ENCODE measurements at regions not wholly inside any gene's neighbourhood (a gene's known extent, or its start where the extent isn't known, plus 50 kb on each side); places are given as distances from the start of the nearest gene placed in this dataset.

DNA sequence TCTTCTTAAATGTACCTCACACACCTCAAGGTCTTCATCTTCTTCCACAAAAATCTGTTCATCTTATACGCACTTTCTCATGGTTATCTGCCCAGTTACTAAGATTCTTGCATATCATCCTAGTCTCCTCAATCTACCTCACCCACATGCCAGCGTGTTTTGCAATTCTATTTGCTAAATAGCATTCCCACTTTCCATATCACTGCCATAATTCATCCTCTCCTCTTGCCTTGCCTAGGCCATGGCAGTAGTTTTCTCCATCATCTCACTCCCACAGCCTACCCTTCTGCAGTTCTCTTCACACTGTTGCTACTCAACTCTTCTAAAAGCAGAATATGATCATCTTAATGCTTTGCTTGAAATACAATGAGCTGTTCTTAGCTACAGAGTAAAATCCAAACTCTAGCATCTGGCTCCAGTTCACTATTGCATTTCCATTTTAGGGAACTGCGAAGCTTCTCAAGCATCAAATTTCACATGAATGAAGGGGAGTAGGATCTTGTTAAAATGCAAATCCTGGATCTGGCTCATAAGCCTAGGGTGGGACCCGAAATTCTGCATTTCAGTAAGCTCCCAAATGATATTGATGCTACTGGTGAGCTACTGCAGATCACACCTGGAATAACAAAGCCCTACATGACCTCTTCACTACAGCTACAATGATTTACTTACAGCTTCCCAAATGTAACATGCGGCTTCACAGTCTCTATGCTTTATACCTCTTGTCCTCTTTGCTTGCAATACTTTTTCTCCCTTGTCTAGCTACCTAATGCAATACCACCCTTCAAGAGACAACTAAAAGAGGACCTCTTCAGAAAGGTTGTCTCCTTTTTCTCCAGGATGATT, 293.9 kb downstream of the SATB2 start:
- CTCF ChIA-PET, result no interaction called here
- intact Hi-C loops (cut with micrococcal nuclease; ENCODE audit: unreplicated experiment), result no loop called here
- no peak for DNase-seq

GRCh38 chr2:199160677-199161465, 296.9 kb downstream of the SATB2 start:
- H3K4me2 ChIP-seq, result peak overlapping the region; percentile 20
- POLR2A ChIA-PET (ENCODE audit: unreplicated experiment), result interaction anchor here (0.6 kb wide), 1 partner anchor 544 kb away, joined by 4 read pairs; no protein-coding TSS in a partner anchor
- BruUV-seq (replicated peaks), result no TSS peak
- 0 out of 2 replicates have a peak, but pooled peaks cover 5% of the 10 kb centered on the region for H3F3A ChIP-seq (ENCODE audit: insufficient read depth, low read depth)
- H3K27ac ChIP-seq, result peak overlapping the region; percentile 25; the same call in 1 of the 2 replicates
- TF ChIP-seq EZH2 (IDR thresholded peaks at IDR 0.05; ENCODE audit: low read depth) (no peak), CTCF (conservative IDR thresholded peaks at IDR 0.05) (no peak)
- no peaks in the 10 kb centered on the region for H3K27me3 ChIP-seq (ENCODE audit: insufficient read depth, low read depth)
- peak in 1 of 2 experiments; percentile 55 for DNase-seq
- H3K79me2 ChIP-seq (ENCODE audit: low read depth), result no peaks in the 10 kb centered on the region
- H4K20me1 ChIP-seq (ENCODE audit: insufficient read depth), result no peaks in the 10 kb centered on the region
- no peaks in the 10 kb centered on the region; the same call in 1 of the 2 replicates for H3K9me3 ChIP-seq (ENCODE audit: insufficient read depth, low read depth)
- peaks cover 19% of the 10 kb centered on the region for H3K4me1 ChIP-seq (replicated peaks; ENCODE audit: insufficient read depth)
- no peaks in the 10 kb centered on the region for H3K9me2 ChIP-seq (ENCODE audit: insufficient read depth)
- CTCF ChIA-PET, result no interaction called here
- intact Hi-C loops (cut with micrococcal nuclease; ENCODE audit: unreplicated experiment), result no loop called here
- no peak overlapping the region for H2AFZ ChIP-seq
- no peaks in the 10 kb centered on the region for H3K36me3 ChIP-seq (ENCODE audit: low read depth)
- no peak overlapping the region for H3K4me3 ChIP-seq

More for the DNA sequence above, 293.9 kb downstream of the SATB2 start:
- H3K4me2 ChIP-seq, result no peak overlapping the region
- H3K4me1 ChIP-seq (replicated peaks; ENCODE audit: insufficient read depth), result peaks cover 19% of the 10 kb centered on the region
- H3K79me2 ChIP-seq (ENCODE audit: low read depth), result no peaks in the 10 kb centered on the region
- BruUV-seq (replicated peaks), result no TSS peak
- TF ChIP-seq CTCF (conservative IDR thresholded peaks at IDR 0.05) (no peak), EZH2 (IDR thresholded peaks at IDR 0.05; ENCODE audit: low read depth) (no peak)
- POLR2A ChIA-PET (ENCODE audit: unreplicated experiment), result no interaction called here
- H3K27ac ChIP-seq, result no peak overlapping the region
- H3K36me3 ChIP-seq (ENCODE audit: low read depth), result no peaks in the 10 kb centered on the region
- H4K20me1 ChIP-seq (ENCODE audit: insufficient read depth), result no peaks in the 10 kb centered on the region
- H2AFZ ChIP-seq, result no peak overlapping the region
- 0 out of 2 replicates have a peak, but pooled peaks cover 5% of the 10 kb centered on the region for H3F3A ChIP-seq (ENCODE audit: insufficient read depth, low read depth)
- H3K9me3 ChIP-seq (ENCODE audit: insufficient read depth, low read depth), result no peaks in the 10 kb centered on the region
- no peaks in the 10 kb centered on the region for H3K27me3 ChIP-seq (ENCODE audit: insufficient read depth, low read depth)
- no peaks in the 10 kb centered on the region for H3K9me2 ChIP-seq (ENCODE audit: insufficient read depth)
- H3K4me3 ChIP-seq, result no peak overlapping the region

DNA sequence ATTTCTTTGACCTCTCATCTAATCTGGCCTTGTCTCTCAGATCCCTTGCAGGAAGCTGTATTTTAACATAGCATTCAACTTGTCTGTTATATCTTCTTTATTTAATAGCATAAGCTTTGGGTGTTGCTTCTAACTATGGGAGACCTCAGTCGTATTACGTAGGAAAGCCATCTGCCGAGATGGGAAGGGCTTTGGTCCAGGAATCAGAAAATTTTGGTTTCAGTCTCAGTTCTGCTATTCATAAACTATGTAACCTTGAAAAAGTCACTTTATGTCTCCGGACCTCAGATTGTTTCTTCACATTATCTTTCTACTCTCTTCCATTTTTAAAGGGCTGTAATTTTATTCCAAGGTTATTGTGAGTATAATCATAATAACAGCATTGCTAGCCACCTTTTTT, 297.7 kb downstream of the SATB2 start:
- H3K36me3 ChIP-seq (ENCODE audit: low read depth), result no peaks in the 10 kb centered on the region
- 0 out of 2 replicates have a peak, but pooled peaks cover 5% of the 10 kb centered on the region for H3F3A ChIP-seq (ENCODE audit: insufficient read depth, low read depth)
- H3K4me3 ChIP-seq, result no peak overlapping the region
- H3K4me1 ChIP-seq (replicated peaks; ENCODE audit: insufficient read depth), result peaks cover 19% of the 10 kb centered on the region
- TF ChIP-seq EZH2 (IDR thresholded peaks at IDR 0.05; ENCODE audit: low read depth) (no peak), CTCF (conservative IDR thresholded peaks at IDR 0.05) (no peak)
- H3K27ac ChIP-seq, result peak overlapping the region; percentile 25; the same call in 1 of the 2 replicates
- H4K20me1 ChIP-seq (ENCODE audit: insufficient read depth), result no peaks in the 10 kb centered on the region
- no peaks in the 10 kb centered on the region for H3K27me3 ChIP-seq (ENCODE audit: insufficient read depth, low read depth)
- DNase-seq, result no peak
- no peaks in the 10 kb centered on the region for H3K79me2 ChIP-seq (ENCODE audit: low read depth)
- ChIA-PET POLR2A (ENCODE audit: unreplicated experiment) (no interaction called here), CTCF (no interaction called here)
- H3K9me2 ChIP-seq (ENCODE audit: insufficient read depth), result no peaks in the 10 kb centered on the region
- H2AFZ ChIP-seq, result no peak overlapping the region
- intact Hi-C loops (cut with micrococcal nuclease; ENCODE audit: unreplicated experiment), result no loop called here
- H3K9me3 ChIP-seq (ENCODE audit: insufficient read depth, low read depth), result no peaks in the 10 kb centered on the region; the same call in 1 of the 2 replicates
- peak overlapping the region; percentile 20 for H3K4me2 ChIP-seq
- no TSS peak for BruUV-seq (replicated peaks)

All from PC-9 (cell line).